RPMI8226 (cell line): ENCODE measurements at regions not wholly inside any gene's neighbourhood (a gene's known extent, or its start where the extent isn't known, plus 50 kb on each side); places are given as distances from the start of the nearest gene placed in this dataset.
A peak's percentile ranks its signal among the peaks of the same experiment; 100 is the strongest.
"Not testable (repeated sequence)": the region's sequence is repeated elsewhere in the genome, so short reads cannot be mapped to it uniquely, and the experiment has no call there.

ENCODE experiments used
- DNase-seq: peaks from one replicate; pipeline ENCODE4 v3.0.0-alpha.2; 2015

DNA sequence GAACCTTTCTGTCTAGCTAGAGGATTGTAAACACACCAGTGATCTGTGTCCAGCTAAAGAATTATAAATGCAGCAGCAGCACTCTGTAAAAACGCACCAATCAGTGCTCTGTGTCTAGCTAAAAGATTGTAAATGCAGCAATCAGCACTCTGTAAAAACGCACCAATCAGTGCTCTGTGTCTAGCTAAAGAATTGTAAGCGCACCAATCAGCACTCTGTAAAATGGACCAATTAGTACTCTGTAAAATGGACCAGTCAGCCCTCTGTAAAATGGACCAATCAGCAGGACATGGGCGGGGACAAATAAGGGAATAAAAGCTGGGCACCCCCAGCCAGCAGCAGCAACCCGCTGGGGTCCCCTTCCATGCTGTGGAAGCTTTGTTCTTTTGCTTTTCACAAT is 204.1 kb upstream of the UBL3 start:
- not testable (repeated sequence) for DNase-seq

- no peak for DNase-seq
These were observed 203.5 kb upstream of the UBL3 start for GRCh38 chr13:30053939-30054338.

DNA sequence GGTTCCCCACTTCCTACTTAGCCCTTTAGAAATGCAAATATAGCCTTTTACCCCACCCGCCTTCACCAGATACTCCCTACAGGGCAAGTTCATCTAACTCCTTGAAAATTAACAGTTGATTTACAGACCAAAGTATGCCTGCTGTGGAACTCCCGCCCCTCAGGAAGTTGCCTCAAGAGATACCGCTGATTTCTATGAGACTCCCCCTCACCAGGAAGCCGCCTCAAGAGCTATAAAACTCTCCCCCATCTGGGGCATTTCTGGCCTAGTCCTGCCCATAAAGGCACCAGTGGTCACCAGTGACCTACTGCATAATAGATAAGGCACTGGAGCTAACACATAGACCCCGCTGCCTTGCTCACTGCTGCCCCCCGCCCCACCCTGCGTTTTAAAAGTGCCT is 201.7 kb upstream of the UBL3 start:
- DNase-seq = no peak

DNA sequence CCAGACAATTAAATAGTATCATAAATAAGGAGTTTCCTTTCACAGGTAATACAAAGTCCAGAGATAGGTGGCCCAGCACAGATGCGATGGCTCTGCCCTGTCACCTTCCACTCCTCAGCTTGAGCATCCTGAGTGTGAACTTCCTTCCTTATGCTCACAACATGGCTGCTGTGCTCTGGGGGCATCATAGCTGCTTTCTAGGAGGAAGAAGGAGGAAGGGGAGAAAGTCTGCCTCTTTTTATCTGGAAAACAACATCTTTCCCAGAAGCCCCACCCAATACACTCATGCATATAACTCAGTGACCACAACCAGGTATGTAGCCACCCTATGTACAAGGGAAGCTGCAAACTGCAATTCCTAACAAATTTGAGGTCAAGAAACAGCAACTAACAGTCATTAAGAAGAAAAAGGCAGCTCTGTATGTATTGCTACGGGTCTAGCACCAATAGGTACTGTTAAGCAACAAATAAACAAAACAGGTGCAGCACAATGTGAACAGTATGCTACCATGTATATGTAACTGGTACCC is 201.2 kb upstream of the UBL3 start:
- DNase-seq = no peak

DNA sequence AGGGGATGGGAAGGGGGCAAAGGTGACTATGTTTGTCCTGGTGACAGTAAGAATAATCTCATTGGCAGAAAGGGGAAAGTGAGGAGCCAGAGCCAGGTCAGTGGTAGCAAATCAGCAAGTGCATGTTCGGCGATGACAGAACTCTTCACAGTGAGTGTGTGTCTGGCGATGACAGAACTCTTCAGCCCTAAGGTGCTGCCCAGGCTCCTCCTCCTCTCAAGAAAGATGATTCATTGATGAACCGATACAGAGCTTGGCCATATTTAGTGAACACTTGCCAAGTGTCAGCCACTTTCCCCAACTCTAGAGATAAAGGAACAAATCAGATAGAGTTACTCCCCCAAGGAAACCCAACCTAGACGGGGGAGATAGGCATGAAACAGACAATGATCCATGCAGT is 199.3 kb upstream of the UBL3 start:
- DNase-seq = no peak

- DNase-seq = peak; percentile 80
These were observed 196.9 kb upstream of the UBL3 start for GRCh38 chr13:30047154-30047874.

DNA sequence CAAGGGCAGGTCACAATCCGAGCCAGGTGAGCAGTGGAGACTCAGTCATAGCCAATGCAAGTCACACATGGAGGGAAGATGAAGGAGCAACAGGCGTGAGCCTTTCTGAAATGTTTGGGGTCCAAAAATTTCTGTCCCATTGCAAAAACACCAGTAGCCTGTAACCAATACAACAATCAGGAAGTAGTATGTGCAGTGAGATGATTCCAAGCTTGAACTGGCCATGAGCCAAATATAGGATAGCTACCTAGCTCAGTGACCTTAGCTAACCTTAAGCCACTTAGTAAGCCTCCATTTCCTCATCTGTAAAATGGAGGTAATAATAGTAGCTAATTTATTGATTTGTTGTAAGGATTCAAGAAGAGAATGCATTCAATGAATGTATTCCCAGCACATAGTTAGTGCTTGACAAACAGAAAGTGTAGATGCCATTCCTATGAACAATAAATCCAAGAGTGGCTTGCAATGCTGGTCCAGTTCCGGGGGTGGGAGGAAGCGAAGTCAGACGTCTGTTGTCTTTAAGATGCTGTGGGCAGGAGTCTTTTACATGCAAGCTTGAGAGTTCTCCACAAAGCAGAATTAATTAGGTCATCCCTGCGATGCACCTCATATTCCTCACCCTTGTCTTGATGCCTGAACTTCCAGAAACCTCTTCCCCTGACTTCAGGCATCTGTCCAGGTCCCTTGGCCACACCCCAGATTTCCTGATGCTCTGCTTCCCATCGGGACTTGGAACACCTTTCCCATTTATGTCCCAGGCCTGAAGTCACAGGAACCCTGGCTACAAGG is 195.7 kb upstream of the UBL3 start:
- DNase-seq = peak; percentile 66

GRCh38 chr13:30044932-30045331 is 194.5 kb upstream of the UBL3 start:
- no peak for DNase-seq

- DNase-seq = no peak
These were observed 193.2 kb upstream of the UBL3 start for GRCh38 chr13:30043631-30043925.

- no peak for DNase-seq
These were observed 192.6 kb upstream of the UBL3 start for GRCh38 chr13:30042891-30043630.

GRCh38 chr13:30042272-30042671 is 191.9 kb upstream of the UBL3 start:
- DNase-seq = no peak

GRCh38 chr13:30039511-30039911 is 189.1 kb upstream of the UBL3 start:
- DNase-seq = no peak

DNA sequence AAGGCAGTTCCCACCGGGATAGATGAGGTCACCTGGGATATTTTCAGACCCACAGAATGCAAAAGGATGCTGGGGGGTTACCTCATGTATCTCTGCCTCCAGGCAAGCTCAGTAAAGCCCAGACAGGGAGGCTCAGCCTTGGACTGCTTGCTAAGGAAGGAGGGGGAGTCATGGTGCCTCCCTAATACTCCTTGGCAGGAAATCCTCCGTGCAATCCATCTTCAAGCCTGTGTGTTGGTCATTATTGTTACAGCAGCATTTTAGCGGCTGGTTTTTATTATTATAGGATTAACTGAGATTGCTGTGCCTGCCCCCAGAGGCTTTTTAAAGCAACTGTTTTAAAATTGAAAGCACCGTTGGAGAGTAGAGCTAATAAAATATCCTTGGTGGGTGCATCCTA is 188.5 kb upstream of the UBL3 start:
- no peak for DNase-seq

DNA sequence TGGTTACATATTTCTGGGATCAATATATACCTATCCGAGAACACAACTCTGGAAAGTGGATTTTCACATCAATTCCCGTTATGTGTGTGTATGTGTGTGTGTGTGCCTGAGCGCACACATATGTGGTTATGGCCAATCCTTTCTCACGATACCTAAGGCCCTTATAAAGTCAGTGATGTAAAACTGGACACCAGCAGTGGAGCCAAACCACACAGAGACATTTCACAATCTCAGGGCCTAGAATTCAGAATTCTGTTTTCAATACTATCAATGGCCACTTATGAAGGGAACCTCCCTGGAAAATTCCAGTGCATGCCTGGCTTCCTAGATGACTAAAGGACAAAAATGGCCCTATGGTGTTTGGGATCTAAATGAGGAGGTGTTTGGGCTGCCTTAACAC is 187.3 kb upstream of the UBL3 start:
- no peak for DNase-seq

GRCh38 chr13:30037306-30037705 is 186.9 kb upstream of the UBL3 start:
- no peak for DNase-seq

GRCh38 chr13:30034458-30034795 is 184.0 kb upstream of the UBL3 start:
- DNase-seq = no peak

- no peak for DNase-seq
These were observed 183.5 kb upstream of the UBL3 start for GRCh38 chr13:30033681-30034457.

DNA sequence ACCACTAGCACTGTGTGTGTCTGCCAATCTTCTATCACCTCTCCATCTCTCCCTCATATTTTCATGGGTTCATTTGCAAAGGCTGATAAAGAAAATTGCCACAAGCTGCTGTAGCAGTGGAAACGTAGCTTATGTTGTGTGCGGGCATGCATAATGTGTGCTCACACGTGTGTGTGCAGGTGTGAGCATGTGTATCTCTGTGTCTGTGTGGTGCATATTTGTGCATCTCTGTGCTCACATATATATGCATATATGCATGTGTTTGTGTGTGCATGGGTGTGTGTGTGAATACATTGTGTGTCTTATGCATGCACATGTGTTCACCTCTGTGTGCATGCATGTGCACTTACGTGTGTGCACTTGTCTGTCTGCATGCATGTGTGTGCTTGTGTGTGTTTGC is 181.8 kb upstream of the UBL3 start:
- DNase-seq = no peak

DNA sequence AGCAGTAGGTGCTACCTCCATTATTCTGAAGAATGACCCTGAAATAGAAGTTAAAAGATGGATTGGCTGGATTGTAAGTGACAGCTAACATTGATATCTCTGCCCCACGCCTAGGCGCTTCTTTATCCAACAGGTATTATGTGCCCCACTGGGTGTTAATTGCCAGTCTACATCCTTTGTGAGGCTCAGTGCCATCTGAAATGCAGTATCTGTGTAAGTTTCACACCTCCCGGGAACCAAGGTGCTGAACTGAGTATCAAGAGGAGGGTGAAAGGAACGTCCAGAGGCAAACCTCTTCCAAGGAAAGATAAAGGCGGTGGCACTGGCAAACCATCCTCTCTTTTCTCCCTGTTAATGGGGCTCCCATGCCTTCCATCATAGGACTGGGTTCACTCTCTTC is 181.1 kb upstream of the UBL3 start:
- no peak for DNase-seq

DNA sequence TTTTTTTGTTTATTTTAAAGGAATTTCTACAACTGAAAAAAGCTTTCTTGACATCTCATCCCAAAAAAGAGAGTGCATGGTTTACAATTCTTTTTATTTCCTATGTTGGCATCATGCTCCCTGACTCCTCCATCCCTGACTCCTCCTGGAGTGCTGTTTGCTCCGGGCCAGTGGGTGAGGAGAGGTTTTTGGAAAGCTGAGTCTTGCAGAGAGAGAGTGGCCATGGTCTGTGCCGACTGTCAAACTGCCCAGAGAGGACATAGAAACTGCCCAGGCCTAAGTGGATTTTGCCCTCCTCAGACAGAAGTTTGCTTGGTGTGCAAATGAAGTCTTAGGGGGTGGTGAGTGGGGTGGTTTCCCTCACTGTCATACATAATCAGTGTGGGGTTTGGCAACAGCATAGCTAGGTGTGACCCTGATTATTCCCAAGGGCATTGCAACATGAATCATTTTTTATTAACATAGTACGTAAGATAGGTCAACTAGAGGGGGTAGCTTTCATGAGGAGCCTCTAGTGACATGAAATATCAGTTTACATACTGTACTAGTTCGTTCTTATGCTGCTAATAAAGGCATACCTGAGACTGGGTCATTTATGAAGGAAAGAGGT is 179.8 kb upstream of the UBL3 start:
- no peak for DNase-seq

GRCh38 chr13:30027569-30028455 is 177.4 kb upstream of the UBL3 start:
- no peak for DNase-seq

- no peak for DNase-seq
These were observed 176.5 kb upstream of the UBL3 start for GRCh38 chr13:30026909-30027308.
